GM18861 (cell line): ENCODE measurements at regions not wholly inside any gene's neighbourhood (a gene's known extent, or its start where the extent isn't known, plus 50 kb on each side); places are given as distances from the start of the nearest gene placed in this dataset.
"Not testable (repeated sequence)": the region's sequence is repeated elsewhere in the genome, so short reads cannot be mapped to it uniquely, and the experiment has no call there.

Experiments used
- ATAC-seq: cut with Tn5 transposase; IDR thresholded peaks from one replicate; pipeline ENCODE4 v1.9.1; 2021; ENCODE audit not compliant: unreplicated experiment

GRCh38 chr5:67989456-67989855 is 226.1 kb upstream of the PIK3R1 start:
- no peak for ATAC-seq

DNA sequence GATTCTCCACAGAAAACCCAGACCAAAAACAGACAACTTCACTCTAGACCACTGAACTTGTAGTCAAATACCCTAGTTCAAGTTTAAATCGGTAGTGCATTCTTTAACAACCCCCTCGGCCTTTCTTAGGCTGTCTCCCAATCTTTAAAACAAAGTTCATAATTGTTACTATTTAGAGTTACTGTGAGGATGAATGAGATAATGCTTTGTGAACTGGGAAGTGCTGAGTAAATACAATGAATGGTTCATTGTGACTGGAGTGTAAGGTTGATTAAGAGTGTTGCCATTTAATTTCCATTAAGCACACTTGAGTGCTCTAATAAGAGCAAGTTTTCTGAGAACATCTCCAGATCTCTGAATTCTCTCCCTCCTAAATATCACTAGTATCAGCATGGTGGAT is 228.8 kb upstream of the PIK3R1 start:
- ATAC-seq, result no peak

DNA sequence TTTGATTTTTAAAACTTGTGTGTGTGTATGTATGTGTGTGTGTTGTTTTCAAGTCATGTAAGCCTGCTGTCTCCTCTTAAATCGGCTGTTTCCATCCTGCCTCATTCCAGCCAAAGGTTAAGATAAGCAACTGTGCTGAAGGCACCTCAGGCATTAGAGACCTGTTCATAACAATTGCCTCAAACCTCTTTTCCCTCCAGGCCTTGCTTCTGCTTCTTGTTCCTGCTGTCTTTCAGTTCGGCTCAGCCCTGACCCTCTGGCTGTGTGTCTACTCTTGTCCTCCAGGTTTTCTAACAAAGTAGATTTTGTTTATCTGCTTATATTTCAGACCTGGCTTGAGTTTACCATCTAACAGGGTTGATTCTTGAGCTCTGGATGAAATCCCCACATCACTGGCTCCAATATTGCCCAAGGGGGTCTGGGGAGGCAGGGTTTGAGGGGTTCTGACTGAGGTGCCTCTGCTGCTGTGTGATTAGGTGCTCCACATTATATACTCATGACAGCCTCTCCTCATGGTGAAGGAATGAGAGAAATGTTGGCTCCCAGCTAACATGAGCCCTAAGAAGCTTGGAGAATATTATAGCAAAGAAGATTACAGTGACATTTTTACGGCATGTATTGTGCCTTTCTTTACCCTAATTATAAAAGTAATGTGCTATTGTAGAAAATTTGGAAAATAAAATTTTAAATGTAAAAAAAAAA is 229.7 kb upstream of the PIK3R1 start:
- no peak for ATAC-seq

GRCh38 chr5:67984546-67984945 is 231.0 kb upstream of the PIK3R1 start:
- no peak for ATAC-seq

GRCh38 chr5:67983251-67984110 is 232.1 kb upstream of the PIK3R1 start:
- no peak for ATAC-seq

- not testable (repeated sequence) for ATAC-seq
These were observed 233.4 kb upstream of the PIK3R1 start for GRCh38 chr5:67982160-67982559.

GRCh38 chr5:67978171-67978570 is 237.4 kb upstream of the PIK3R1 start:
- ATAC-seq, result no peak

DNA sequence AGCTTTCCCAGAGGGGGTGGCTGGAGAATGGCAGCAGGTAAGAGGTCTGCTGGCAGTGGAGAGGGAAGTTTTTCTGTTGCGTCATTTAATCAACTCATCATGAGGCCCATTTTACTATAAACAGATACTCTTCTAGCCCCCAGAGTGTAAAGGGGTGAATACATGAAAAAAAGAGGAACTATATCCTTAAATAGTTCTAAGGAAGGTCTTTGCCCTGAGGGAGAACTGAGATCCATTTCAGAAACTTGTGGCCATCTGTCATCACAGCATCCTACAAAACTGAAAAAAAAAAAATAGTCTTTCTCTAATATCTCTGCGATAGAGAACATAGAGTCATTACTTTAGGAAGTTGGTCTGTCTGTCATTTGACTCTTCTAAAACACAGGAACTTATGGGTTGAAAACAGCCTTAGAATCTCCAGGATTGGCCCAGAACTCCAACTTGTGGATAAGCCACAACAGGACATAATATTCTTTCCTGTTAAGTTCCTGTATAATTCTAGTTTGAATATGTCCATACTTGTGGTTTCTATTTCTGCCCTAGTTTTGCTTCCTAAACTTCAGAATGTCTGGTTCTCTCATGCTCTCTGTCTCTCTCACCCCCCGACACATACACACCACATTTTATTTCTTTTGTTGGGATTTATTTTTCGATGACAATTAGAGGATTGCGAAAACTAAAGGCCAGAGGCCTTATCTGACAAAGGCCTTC is 238.5 kb upstream of the PIK3R1 start:
- no peak for ATAC-seq

GRCh38 chr5:67976181-67976580 is 239.4 kb upstream of the PIK3R1 start:
- no peak for ATAC-seq

DNA sequence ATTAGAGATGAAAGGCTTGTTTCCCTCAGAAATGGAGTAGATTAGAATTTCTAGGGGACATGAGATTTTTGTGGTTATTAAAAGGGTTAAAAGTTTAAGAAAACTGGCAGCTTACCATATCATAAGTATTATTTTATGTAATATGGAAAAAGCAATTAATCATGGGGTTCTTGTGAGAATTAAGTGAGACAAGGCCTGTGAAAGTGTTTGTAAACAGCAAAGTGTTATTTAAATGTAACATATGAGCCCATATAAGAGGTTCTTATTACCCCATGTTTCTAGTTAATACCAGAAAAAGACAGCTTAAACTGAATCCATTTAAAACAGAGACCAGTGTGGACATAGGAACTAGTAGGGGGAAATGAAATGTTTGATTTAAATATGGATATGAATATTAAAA is 241.1 kb upstream of the PIK3R1 start:
- no peak for ATAC-seq

- ATAC-seq, result no peak
These were observed 241.5 kb upstream of the PIK3R1 start for GRCh38 chr5:67974054-67974453.

GRCh38 chr5:67971971-67972821 is 243.4 kb upstream of the PIK3R1 start:
- no peak for ATAC-seq

DNA sequence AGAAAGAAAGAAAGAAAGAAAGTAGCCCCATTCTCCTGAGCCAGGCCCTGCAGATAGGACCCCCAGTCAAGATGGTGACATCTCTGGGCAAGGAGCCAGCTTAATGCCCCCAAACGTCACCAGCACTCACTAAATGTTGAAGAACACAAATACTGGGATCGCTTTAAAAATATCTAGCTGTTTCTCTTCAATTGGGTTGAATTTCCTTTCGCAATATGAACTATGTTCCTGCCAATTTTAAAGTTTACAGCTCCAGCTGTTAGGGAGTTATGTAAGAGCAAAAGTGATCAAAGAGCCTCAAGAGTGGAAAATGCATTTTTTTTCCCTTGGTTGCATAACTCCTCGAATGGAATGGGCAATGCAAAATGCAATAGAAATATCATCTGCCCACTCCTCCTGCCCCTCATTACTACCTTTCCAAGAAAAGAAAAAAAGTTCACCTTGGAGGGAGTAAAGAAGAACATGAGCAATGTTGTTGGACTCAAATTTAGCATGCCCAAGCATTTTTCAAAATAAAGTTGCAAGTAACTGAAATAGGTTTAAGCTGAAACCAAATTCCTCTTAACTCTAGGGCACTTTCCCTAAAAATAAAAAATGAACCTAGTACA is 244.2 kb upstream of the PIK3R1 start:
- no peak for ATAC-seq

DNA sequence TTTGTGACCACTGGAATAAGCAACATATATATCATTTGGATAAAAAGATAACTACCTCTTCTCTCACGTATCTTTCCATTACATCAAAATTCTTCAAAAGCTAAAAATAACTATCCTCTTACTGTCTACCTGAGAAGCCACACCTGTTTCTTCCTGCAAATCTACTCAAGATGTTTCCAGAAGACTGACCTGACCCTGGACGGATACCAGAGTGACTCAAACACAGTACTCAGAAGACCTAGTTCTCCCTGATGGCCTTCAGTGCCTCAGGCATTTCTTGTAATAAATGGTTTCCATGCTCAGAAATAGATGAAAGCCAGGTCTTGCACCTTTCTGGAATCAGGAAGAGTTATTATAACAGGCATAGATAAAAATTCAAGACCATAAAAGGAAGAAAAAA is 245.9 kb upstream of the PIK3R1 start:
- ATAC-seq, result no peak

GRCh38 chr5:67969176-67969575 is 246.4 kb upstream of the PIK3R1 start:
- no peak for ATAC-seq

GRCh38 chr5:67966712-67967111 is 248.8 kb upstream of the PIK3R1 start:
- ATAC-seq, result no peak

GRCh38 chr5:67964619-67965018 is 250.9 kb upstream of the PIK3R1 start:
- no peak for ATAC-seq

DNA sequence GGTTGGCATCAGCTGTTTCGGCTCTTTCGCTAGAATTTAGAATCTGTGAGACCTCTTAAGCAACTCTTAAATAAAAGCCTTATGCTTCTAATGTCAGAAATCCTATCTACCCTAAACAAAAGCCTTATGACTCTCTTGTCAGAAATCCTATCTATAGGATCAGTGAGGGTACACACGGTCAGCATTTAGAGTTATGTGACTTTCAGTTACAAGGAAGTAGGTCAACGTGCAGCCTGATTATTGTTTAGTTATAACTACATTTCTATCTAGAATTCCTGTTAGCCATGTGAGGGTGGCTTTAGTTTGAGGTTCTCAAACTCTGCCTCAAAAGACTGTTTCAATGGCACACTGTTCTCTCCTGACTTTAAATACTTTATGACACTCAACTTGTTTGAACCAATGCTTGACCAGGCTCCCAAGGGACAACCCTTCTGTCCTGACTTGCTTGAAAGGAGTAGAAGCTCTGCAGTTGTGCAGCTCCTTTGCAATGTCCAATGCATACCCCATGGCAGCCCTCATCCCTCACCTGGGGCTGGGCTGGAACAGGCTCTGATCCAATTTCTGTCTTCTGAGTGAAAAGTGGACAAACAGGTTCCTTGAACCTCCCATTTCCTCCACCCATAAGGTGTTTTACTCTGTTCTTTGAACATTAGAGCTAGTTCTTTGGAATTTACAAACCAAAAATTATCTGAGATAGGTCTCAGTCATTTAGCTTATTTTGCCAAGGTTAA is 251.6 kb upstream of the PIK3R1 start:
- no peak for ATAC-seq

DNA sequence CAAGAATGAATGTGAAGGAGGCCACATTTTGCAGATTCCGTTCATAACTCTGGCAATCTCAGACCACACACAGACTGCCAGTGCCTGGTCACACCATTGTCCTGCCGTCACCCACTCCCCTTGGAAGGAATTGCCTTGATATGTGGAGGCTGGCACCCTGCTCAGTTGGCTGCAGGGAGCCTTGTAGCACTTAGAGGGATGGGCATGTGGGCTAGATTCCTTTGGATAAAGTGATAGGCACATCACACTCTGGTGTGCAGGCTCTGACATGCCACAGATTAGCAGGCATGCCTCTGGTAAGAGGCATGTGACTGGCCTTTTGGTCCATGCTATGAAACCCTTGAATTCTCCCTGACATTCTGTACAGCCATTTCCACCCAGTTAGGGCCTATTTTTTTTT is 254.6 kb upstream of the PIK3R1 start:
- no peak for ATAC-seq

DNA sequence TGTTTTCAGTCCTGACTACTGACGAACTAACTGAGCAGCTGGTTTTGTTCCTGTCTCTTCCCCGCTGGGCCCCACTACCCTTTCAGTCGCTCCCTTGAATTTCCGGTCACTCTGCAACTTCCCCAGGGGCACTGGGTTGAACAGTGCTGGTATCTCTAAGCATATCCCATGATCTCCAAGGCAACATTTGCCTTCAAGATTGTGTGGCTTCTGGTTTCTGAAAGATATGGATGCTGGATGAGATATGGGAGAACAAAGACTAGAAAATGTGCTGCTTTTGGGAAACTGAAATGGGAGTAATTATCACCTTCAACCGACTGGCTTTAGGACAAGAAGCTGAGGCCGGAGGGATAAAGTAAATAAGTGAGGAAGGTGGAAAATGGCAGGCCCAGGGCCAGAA is 258.2 kb upstream of the PIK3R1 start:
- ATAC-seq, result no peak
